ENCODE measurements at regions not wholly inside any gene's neighbourhood (a gene's known extent, or its start where the extent isn't known, plus 50 kb on each side); places are given as distances from the start of the nearest gene placed in this dataset.
"Not testable (repeated sequence)": the region's sequence is repeated elsewhere in the genome, so short reads cannot be mapped to it uniquely, and the experiment has no call there.

- no peak for DNase-seq
Measured at GRCh38 chr5:13212886-13213285, 731.6 kb downstream of the DNAH5 start.

GRCh38 chr5:13211064-13211463, 733.4 kb downstream of the DNAH5 start:
- no peak for DNase-seq

GRCh38 chr5:13207112-13207511, 737.4 kb downstream of the DNAH5 start:
- DNase-seq = no peak

DNA sequence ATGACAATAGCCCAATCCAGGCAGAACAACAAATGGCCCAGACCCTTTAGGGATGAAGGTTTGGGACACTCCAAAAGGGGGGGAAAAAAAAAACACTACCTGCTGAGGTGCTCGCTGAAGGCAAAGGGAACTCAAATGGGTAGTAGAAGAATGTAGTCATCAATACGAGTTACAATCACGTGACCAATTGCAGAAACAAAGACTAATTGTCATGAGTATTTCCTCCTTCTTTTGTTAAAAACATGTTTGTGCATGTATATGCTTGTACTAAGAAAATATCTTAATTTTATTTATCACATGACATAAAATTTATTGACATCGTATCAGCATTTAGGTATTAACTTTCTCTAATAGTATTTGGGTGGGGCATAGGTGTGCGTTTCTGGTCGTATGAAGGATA, 743.5 kb downstream of the DNAH5 start:
- DNase-seq = no peak

DNA sequence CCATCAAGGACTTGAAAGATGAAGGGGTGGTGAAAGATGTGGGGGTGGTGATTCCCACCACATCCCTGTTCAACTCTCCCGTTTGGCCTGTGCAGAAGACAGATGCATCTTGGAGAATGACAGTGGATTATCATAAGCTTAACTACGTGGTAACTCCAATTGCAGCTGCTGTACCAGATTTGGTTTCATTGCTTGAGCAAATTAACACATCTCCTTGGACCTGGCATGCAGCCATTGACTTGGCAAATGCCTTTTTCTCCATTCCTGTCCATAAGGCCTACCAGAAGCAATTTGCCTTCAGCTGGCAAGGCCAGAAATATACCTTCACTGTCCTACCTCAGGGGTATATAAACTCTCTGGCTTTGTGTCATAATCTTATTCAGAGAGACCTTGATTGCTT, 746.3 kb downstream of the DNAH5 start:
- not testable (repeated sequence) for DNase-seq

GRCh38 chr5:13189532-13189931, 755.0 kb downstream of the DNAH5 start:
- no peak for DNase-seq

DNA sequence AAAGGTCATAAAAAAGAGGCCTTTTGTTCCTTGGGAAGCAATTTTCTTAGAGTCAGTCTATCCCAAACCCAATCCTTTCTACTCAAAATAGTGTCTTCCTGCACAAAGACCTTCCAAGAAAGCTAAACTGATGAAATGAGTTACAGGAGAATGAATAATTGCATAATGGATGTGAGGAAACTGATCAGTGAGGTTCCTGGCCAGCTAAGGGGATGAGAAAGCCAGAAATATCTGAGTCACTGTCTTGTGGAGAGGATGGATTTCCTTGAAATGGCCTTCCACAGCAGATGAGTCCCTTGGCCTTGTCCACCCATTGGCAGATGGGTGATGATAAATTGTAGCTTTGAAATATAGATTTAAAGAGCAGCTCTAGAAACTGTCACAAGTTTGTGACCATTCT, 756.1 kb downstream of the DNAH5 start:
- DNase-seq = peak; percentile 48

DNA sequence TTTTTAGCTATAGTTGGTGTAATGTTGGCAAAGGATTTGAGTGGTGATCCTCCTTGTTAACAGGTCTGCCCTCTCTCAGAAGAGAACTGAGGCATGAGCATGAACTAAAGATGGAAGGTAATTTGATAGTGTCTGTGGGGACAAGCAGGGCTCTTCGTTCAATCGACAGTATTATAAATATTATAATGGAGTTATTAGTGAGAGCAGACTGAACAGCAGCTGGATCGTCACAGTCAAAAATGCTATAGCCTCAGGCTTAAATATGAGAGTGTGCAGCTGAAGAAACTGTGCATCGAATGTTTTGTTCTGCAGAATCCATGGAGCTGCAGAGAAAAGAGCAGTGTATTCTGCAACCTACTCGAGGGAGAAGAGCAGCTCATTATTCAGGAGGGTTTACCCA, 757.3 kb downstream of the DNAH5 start:
- no peak for DNase-seq

DNA sequence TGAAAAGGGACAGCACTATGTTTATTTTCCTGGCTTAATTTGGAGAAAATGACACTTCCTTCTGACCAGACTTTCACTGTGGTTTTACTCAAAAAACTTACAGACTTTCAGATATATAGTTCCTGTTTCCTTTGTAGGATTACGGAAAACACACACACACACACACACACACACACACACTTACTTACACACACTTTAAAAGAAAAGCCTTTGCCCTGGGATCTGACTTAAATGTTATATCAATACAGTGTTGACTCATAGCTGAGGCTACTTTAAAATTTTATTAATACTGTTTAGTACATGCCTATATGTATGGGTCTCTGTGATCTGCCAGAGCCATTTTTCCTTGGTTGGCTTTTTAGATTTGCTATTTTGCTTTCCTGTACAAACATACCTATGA, 758.3 kb downstream of the DNAH5 start:
- DNase-seq = peak; percentile 46

GRCh38 chr5:13179407-13180087, 764.9 kb downstream of the DNAH5 start:
- no peak for DNase-seq

DNA sequence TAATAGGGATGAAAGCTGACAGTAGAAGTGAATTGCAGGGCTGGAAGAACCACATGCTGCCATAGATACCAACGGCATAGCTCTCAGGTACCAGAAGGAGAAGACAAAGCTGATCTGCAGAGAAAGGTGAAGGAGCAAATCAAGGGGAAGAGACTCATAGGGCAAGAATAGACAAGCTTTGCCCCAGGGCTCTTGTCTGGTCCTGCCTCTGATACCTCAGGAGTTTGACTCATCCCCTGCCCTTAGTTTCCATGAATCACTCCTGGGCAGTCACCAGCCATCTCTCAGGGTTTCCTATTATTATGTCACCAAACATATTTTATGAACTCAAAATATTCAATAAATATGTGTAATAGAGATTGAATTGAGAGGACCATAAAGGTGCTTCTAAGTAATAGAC, 800.9 kb downstream of the DNAH5 start:
- no peak for DNase-seq

DNA sequence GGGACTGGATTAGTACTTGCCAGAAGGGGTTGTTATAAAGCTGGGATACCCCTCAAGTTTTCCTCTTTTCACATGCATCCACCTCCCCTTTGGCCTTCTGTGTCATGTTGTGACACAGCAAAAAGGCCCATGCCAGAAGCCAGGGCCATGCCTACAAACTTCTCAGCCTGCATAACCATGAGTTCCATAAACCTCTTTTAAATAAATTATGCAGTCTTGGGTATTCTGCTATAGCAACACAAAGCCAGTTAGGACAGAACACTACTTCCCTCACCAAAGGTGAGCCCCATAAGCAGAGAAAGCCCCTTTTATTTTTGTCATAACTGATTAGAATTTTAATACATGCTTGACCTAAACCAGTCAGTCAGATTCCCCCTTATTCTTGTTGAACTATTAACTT, 801.3 kb downstream of the DNAH5 start:
- DNase-seq = no peak

GRCh38 chr5:13133951-13134350, 810.5 kb downstream of the DNAH5 start:
- DNase-seq = no peak

DNA sequence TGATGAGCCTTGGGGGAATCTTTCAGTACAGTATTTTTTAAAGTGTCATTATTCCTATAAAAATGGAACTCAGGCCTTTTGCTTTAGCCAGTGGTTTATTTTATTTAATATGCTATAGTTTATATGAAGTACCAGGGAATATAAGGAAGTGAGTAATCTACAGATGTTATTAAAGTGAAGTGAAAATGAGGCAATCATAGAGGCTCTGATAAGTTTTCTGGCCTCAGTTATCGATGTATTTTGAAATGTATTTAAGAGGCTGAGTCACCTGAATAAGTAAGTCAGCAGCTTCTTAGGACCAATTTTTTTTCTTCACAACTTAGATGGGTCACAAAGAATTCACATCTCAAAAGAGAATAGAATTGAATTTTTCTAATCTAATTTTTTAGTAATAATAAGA, 829.0 kb downstream of the DNAH5 start:
- DNase-seq = no peak

DNA sequence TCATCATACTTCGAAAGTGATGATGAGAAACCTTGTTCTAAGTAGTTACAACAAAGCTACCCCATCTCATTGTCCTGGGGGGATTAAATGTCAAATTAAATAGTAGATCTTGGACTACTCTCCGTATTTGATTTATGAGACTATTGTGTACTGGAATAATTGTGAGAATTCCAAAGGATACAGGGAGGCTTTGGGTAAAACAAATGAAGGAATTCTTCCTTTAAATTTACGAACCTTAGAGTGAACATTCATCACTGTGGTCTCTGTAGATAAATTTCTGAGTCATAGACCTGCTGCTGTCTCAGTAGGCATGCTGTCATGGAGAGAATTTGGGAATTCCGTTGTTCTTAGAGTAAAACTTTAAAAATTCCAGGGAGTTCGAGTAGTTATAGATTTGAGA, 836.2 kb downstream of the DNAH5 start:
- no peak for DNase-seq

GRCh38 chr5:13107537-13107936, 837.0 kb downstream of the DNAH5 start:
- no peak for DNase-seq

- DNase-seq = no peak
Measured at GRCh38 chr5:13081116-13081515, 863.4 kb downstream of the DNAH5 start.

DNA sequence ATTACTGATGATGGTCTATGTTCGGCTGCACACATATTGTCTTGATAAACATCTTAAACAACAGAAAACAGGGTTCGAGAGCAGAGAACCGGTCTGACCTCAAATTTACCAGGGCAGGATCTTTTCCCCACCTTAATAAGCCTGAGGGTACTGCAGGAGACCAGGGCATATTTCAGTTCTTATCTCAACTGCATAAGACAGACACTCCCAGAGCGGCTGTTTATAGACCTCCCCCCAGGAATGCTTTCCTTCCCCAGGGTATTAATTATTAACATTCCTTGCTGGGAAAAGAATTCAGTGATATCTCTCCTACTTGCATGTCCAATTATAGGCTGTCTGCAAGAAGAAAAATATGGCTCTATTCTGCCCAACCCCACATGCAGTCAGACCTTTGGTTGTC, 871.6 kb downstream of the DNAH5 start:
- DNase-seq = not testable (repeated sequence)

GRCh38 chr5:13063088-13063487, 881.4 kb downstream of the DNAH5 start:
- no peak for DNase-seq

GRCh38 chr5:13045897-13046551, 898.5 kb downstream of the DNAH5 start:
- no peak for DNase-seq

- DNase-seq = no peak
Measured at GRCh38 chr5:13034061-13034460, 910.4 kb downstream of the DNAH5 start.

DNA sequence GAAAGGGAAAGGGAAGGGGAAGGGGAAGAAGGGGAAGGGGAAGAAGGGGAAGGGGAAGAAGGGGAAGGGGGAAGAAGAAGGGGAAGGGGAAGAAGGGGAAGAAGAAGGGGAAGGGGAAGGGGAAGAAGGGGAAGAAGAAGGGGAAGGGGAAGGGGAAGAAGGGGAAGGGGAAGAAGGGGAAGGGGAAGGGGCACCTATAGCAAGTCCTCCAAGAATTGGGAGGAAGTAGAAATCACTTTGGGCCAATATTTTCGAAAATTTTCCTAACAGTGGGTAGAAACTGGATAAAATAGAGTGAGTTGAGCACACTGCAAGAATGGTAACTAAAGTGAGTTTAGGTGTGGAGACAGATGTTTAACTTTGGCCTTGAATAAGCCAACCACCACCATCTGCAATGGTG, 915.3 kb downstream of the DNAH5 start:
- DNase-seq = no peak

GRCh38 chr5:13027874-13028273, 916.6 kb downstream of the DNAH5 start:
- no peak for DNase-seq

GRCh38 chr5:13019729-13020128, 924.8 kb downstream of the DNAH5 start:
- no peak for DNase-seq

DNA sequence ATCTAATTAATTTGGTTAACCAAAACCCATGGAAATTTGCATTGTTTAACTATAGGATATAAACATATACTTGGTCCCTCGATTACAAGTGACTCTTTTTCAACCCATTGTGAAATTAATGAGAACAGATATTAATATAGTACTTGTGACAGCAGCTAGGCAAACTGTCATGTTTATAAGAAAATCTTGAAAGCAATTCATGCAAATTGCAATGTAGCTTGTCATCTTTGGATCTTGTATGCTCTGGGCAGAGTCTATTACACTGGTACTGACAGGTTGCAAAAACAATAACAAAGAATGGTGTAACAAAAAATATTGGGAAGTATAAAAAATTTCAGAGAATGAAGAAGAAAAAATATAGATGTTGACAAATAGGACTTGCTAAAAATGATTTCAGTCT, 941.0 kb downstream of the DNAH5 start:
- no peak for DNase-seq
